Adipocyte (in vitro differentiated cells): ENCODE measurements at regions not wholly inside any gene's neighbourhood (a gene's known extent, or its start where the extent isn't known, plus 50 kb on each side); places are given as distances from the start of the nearest gene placed in this dataset.
A peak's percentile ranks its signal among the peaks of the same experiment; 100 is the strongest.

Experiments used
- DNase-seq: peaks from one replicate; pipeline ENCODE4 v3.0.0-alpha.2; 2015; ENCODE audit warnings: low read depth
- H3K27me3 ChIP-seq: replicated peaks from 2 replicates; pipeline ENCODE4 v1.7.0; 2013; ENCODE audit warnings: mild to moderate bottlenecking, low read length, moderate library complexity; ENCODE audit not compliant: control insufficient read depth, insufficient read depth
- H3K36me3 ChIP-seq: 2 replicates; pipeline ENCODE4 v1.7.0; 2013; ENCODE audit warnings: low read length, mild to moderate bottlenecking, moderate library complexity; ENCODE audit not compliant: control insufficient read depth, insufficient read depth, severe bottlenecking
- H3K4me1 ChIP-seq: 2 replicates; pipeline ENCODE4 v1.7.0; 2013; ENCODE audit warnings: mild to moderate bottlenecking, low read length, moderate library complexity; ENCODE audit not compliant: control insufficient read depth, insufficient read depth
- H3K4me3 ChIP-seq: 2 replicates; pipeline ENCODE4 v1.7.0; 2013; ENCODE audit warnings: mild to moderate bottlenecking, low read length, moderate library complexity
- H3K9ac ChIP-seq: 2 replicates; pipeline ENCODE4 v1.7.0; 2013; ENCODE audit warnings: mild to moderate bottlenecking, low read length, moderate library complexity
- H3K9me3 ChIP-seq: 2 replicates; pipeline ENCODE4 v1.7.0; 2013; ENCODE audit warnings: mild to moderate bottlenecking, low read length, moderate library complexity; ENCODE audit not compliant: control insufficient read depth

DNA sequence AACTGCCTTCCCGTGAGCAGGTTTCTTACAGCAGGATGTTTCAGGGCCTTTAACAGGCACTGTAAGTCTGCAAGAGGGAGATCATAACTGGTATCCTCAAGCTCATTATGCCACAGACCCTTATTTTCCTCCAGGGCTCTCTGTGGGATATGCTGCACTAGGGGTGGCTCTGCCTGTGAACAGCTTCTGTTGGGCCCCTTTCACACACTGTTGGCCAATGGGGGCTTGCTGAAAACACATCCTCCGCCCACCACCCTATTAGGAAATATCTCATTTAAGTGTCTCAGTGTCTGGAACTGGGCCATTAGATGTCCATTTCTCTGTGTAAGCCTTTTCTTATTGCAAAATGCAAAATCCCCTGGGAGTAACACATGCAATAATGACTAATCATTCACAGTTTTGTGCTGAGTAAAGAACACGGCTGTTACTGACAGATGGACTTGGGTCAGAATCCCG lies 414.3 kb upstream of the HS6ST1 start:
- H3K9ac ChIP-seq = peak overlapping the region; percentile 48
- no peak overlapping the region for H3K4me3 ChIP-seq
- H3K4me1 ChIP-seq = peaks cover 46% of the 10 kb centered on the region
- H3K36me3 ChIP-seq = no peaks in the 10 kb centered on the region
- peak; percentile 98 for DNase-seq
- H3K9me3 ChIP-seq = peaks cover 5% of the 10 kb centered on the region
- H3K27me3 ChIP-seq = no peaks in the 10 kb centered on the region

DNA sequence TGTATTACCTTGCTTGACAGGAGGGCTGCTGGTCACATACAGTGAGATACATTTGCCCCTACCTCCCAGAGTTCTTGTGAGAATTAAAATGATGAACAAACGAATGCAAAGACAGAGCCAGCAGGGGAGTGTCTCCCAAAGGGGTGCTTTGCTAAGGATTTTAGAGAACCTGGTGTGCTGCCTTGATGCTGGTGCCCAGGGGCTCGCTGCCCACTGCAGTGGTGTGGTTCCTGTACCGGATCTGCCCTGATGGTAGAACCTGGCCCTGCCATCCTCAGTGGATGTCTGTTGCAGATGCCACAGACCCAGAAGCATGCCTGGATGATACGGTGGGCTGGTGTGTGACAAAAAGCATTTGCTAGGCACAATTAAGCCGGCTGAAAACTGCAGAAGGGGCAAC lies 414.8 kb upstream of the HS6ST1 start:
- no peak for DNase-seq

DNA sequence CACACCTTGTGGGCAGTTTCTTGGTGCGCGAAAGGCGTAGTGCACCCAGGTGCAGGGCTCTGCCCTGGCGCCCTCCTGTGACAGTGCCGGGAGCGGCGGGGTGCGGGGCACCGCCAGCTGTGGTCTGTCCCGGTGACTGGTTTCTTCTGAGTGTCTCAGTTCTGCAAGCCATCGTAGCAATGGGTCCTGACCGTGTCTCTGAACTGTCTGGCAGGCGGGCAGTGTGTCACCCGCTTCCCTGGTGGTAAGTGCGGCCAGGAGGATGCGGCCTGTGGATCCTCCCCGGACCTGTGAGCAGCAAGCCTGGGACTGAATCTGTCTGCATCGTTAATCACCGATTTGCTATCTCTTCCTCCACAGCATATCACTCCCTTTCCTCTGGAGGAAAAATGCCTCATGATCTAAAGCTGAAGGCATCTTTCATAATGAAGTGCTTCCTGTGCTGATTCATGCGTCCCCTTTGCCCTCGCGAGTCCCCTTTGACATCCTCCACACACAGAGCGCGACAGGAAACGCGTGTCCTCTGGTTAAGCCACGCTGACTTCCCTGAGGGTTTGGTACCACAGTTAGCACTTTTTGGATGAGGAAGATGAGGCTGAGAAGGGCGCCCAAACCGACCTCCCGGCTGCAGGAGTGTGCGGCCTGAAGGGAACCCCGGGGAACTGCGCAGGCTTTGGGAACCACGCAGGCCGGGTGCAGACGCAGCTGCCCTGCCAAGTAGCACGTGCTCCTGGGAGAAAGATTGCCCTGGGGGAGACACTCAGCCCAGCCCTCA lies 416.0 kb upstream of the HS6ST1 start:
- peak overlapping the region; percentile 27 for H3K9ac ChIP-seq
- H3K4me1 ChIP-seq = peaks cover 40% of the 10 kb centered on the region
- H3K4me3 ChIP-seq = no peak overlapping the region
- no peak for DNase-seq
- H3K36me3 ChIP-seq = no peaks in the 10 kb centered on the region
- H3K27me3 ChIP-seq = no peaks in the 10 kb centered on the region
- peaks cover 3% of the 10 kb centered on the region for H3K9me3 ChIP-seq

More for the DNA sequence above, 414.8 kb upstream of the HS6ST1 start:
- Histone ChIP-seq H3K9ac (peak overlapping the region; percentile 48), H3K27me3 (no peaks in the 10 kb centered on the region), H3K9me3 (peaks cover 5% of the 10 kb centered on the region), H3K36me3 (no peaks in the 10 kb centered on the region), H3K4me3 (no peak overlapping the region), H3K4me1 (peaks cover 41% of the 10 kb centered on the region)

DNA sequence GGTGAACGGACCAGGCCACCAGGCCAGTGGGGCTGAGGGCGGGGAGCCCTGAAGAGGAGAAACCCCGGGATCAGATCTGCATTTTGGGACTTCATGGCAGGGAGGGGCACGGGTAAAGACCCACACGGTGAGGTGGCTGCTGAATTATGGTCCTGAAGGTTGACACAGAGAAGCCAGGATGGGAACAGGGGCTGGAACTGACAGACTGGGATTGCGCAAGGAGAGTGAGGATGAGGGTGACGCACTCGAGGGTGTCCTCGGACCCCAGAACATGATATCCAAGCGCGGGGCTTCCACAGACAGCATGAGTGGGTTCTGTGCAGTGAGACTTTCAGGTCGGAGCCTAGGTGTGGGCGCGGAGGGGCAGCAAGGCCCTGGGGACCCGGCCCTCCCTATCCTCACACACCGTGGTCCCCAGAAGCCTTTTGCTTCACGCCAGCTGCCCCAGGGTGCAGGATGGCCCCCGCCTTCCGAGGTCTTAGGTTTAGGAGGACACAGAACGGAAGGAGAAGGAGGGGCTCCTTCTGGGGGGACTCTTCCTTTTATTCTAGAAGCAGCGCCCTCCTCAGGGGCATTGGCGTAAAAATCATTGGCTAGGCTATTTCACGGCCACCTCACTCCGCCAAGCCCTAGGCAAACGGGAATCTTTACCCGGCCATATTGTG lies 416.8 kb upstream of the HS6ST1 start:
- Histone ChIP-seq H3K4me1 (peaks cover 40% of the 10 kb centered on the region), H3K9me3 (no peaks in the 10 kb centered on the region), H3K27me3 (peaks cover 2% of the 10 kb centered on the region), H3K4me3 (no peak overlapping the region), H3K36me3 (no peaks in the 10 kb centered on the region), H3K9ac (no peak overlapping the region)
- DNase-seq = no peak

DNA sequence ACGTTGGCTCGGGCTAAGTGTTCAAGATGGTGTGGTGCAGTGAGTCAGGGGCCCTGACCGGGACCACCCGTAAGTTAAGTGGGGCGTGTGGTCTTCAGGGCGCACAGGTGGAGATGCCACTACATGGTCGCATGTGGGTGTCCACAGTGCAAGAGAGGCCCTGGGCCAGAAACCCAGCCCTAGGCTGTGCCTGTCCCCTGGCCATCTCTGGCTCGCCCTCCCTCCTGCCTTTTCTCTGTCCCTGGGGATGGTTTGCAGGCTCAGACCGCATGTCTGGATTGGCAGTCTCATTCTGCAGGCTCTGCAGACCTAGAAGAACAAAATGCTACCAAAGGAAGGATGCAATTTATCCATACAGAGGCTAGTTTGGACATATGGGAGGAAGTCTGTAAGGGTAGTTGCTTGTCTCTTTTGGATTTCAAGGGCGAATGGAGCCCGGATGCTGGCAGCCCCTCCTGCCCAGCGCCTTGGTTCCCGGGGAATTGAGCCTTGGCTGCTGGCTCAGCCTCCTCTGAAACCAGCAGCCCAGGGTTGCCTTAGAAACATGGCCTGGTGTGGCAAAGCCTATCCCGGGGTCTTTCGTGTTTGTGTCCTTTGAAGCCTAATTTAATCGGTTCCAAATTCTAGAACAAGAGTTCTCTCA lies 417.5 kb upstream of the HS6ST1 start:
- peak overlapping the region; percentile 61 for H3K4me3 ChIP-seq
- H3K4me1 ChIP-seq = peaks cover 40% of the 10 kb centered on the region
- DNase-seq = no peak
- no peaks in the 10 kb centered on the region for H3K9me3 ChIP-seq
- peak overlapping the region; percentile 71 for H3K9ac ChIP-seq
- H3K27me3 ChIP-seq = peaks cover 2% of the 10 kb centered on the region
- H3K36me3 ChIP-seq = no peaks in the 10 kb centered on the region

DNA sequence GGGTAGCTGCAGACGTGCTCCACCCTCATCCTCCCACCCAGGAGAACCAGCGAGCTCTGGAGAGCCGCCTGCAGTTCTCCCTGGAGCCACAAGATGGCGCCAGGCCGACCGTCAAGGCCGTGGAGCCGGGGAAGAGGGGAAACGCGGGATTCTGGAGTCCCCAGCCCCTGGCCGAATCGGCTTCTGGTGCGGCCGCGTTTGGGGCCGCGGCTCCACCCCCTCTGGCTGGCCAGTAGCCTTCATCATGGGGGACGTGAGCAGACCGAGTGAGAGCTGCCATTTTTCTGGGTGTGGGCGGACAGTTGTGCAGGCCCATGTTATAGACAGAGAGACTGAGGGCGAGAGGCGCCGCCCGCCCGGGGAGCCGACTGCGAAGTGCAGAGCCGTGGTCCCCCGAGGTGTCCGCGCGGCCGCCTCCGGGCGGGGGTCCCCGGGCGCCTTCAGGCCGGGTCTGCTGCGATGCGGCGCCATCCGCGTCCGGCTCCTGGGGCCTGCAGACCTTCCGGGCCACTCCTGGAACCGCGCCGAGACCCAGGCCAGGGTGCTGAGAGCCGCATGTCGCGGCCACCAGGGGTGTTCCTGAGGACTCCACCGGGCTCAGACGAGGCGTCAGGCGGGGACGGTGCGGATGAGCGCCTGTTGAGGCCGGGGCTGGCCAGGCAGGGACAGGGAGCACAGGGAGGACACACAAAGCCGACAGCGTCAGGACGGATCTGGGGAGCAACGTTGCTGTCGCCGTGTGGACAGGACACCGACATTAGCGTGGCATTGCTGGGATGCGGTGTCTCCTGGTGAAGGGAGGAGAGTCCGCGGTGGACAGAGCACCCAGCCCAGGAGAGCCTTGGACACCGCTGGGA lies 418.2 kb upstream of the HS6ST1 start:
- H3K4me1 ChIP-seq = peaks cover 40% of the 10 kb centered on the region
- H3K36me3 ChIP-seq = no peaks in the 10 kb centered on the region
- peak; percentile 91 for DNase-seq
- peaks cover 2% of the 10 kb centered on the region for H3K27me3 ChIP-seq
- no peaks in the 10 kb centered on the region for H3K9me3 ChIP-seq
- H3K4me3 ChIP-seq = peak overlapping the region; percentile 61
- H3K9ac ChIP-seq = peak overlapping the region; percentile 71

DNA sequence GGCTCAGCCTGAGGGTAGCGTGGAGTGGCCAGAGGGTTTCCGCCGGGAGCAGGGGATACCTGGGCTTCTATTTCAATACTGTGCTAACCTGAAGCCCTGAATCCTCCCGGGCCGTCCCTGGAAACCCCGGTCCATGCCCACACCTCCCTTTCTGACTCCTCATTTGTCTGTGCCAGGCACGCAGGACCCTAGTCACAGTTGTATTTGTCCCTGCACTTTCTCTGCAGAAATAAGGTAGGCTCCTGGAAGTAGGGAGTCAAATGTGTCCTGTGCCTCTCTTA lies 418.8 kb upstream of the HS6ST1 start:
- DNase-seq = no peak
- H3K4me1 ChIP-seq = peaks cover 37% of the 10 kb centered on the region
- H3K4me3 ChIP-seq = no peak overlapping the region
- H3K9ac ChIP-seq = no peak overlapping the region
- no peaks in the 10 kb centered on the region for H3K9me3 ChIP-seq
- H3K36me3 ChIP-seq = no peaks in the 10 kb centered on the region
- peaks cover 2% of the 10 kb centered on the region for H3K27me3 ChIP-seq

DNA sequence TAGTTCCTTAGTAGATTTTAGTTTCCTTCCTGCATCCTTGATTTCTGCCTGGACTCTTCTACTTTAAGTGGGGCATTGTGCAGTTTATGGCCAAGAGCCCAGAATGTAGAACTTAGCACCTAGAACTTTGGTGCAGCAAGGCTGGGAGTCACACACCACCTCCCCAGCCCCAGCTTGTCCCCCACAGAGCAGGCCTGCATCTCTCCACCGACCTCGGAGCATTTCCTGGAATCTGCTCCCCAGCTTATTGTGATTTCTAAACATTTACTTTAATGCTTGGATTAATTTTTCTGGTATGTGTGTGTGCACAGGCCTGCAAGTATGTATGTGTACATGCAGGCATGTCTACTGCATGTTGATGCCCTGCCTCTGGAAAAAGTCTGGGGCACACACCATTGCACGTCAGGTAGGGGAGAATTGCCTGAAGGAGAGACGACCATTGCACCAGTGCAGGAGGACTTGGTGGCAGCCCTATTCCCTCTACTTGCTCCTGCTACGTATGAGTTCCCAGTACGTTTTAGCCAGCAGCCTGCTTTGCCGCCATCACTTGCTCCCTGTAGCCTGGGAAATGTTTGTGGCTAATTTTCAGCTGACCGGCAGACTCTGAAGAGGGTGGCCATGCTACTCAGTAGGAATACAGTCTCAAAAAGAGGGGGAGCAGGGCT lies 419.9 kb upstream of the HS6ST1 start:
- Histone ChIP-seq H3K27me3 (peaks cover 2% of the 10 kb centered on the region), H3K4me1 (peaks cover 27% of the 10 kb centered on the region), H3K9me3 (no peaks in the 10 kb centered on the region), H3K9ac (no peak overlapping the region), H3K36me3 (no peaks in the 10 kb centered on the region), H3K4me3 (no peak overlapping the region)
- no peak for DNase-seq

DNA sequence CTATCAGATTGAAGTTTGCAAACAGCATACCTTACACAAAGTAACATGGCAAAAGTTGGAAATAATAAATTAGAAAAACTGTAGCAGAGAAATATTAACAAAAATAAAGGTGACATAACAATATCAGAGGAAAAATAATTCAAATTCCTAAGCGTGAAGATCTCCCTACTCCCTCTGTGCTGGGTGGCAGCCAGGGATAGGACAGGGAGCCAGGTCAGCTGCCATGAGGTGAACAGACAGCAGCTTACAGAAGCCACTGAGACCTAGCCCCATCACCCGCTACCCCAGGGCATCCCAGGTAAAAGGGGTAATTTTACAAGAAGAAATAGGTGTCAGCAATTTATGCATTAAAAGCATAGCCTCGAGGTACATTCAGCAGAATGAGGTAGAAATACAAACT lies 423.8 kb upstream of the HS6ST1 start:
- H3K9ac ChIP-seq = no peak overlapping the region
- H3K36me3 ChIP-seq = no peaks in the 10 kb centered on the region
- H3K4me3 ChIP-seq = no peak overlapping the region
- no peaks in the 10 kb centered on the region for H3K9me3 ChIP-seq
- DNase-seq = no peak
- H3K4me1 ChIP-seq = peaks cover 7% of the 10 kb centered on the region
- H3K27me3 ChIP-seq = peaks cover 2% of the 10 kb centered on the region

DNA sequence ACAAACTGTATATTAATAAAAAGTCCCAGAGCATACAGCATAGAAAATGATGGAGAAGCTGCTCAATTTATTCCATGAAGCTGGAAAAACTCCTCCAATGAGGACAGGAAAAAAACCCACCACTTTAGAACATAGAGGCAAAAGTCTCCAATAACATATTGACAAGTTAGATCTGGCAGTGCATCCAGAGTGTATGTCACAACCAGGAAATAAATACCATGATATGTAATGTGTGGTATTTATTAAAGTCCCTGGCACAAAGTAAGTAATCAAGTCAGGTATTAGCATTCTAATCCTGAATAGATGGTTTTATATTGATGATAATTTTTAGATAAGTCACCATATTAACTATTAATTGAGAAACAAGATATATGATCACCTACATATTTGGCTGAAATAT lies 427.3 kb upstream of the HS6ST1 start:
- no peak overlapping the region for H3K4me3 ChIP-seq
- H3K9ac ChIP-seq = no peak overlapping the region
- H3K27me3 ChIP-seq = no peaks in the 10 kb centered on the region
- H3K9me3 ChIP-seq = no peaks in the 10 kb centered on the region
- peak; percentile 35 for DNase-seq
- peaks cover 7% of the 10 kb centered on the region for H3K4me1 ChIP-seq
- H3K36me3 ChIP-seq = no peaks in the 10 kb centered on the region
